ENCODE measurements at regions not wholly inside any gene's neighbourhood (a gene's known extent, or its start where the extent isn't known, plus 50 kb on each side); places are given as distances from the start of the nearest gene placed in this dataset.

GRCh38 chr12:60822580-60822979 lies 1226.8 kb downstream of the SLC16A7 start:
- TF ChIP-seq POLR2AphosphoS5 (IDR thresholded peaks at IDR 0.05; ENCODE audit: low read depth, low read length) = no peak
- TF ChIP-seq POLR2A (IDR thresholded peaks at IDR 0.05; ENCODE audit: low read depth, low read length) = no peak
- no peak for TF ChIP-seq TAF1 (IDR thresholded peaks at IDR 0.05; ENCODE audit: low read depth, low read length)
- TF ChIP-seq SPI1 (IDR thresholded peaks at IDR 0.05; ENCODE audit: low read depth, low read length) = no peak
